Neural progenitor cell (in vitro differentiated cells): ENCODE measurements at regions not wholly inside any gene's neighbourhood (a gene's known extent, or its start where the extent isn't known, plus 50 kb on each side); places are given as distances from the start of the nearest gene placed in this dataset.

Experiments used
- EZH2 ChIP-seq: fragments of 200-600 bp; sonication (generic); IDR thresholded peaks from 2 replicates; pipeline ENCODE4 v1.6.1; 2017; ENCODE audit warnings: antibody characterized with exemption, mild to moderate bottlenecking, moderate library complexity
- TF ChIP-seq, protein P1 (sequence below): fragments of 200-600 bp; sonication (generic); IDR thresholded peaks from 2 replicates; pipeline ENCODE4 v1.5.1; 2017; ENCODE audit warnings: antibody characterized with exemption, mild to moderate bottlenecking

GRCh38 chr3:18012933-18013332 is 270.5 kb upstream of the TBC1D5 start:
- no peak for TF ChIP-seq EZH2
- TF ChIP-seq, protein P1, sequence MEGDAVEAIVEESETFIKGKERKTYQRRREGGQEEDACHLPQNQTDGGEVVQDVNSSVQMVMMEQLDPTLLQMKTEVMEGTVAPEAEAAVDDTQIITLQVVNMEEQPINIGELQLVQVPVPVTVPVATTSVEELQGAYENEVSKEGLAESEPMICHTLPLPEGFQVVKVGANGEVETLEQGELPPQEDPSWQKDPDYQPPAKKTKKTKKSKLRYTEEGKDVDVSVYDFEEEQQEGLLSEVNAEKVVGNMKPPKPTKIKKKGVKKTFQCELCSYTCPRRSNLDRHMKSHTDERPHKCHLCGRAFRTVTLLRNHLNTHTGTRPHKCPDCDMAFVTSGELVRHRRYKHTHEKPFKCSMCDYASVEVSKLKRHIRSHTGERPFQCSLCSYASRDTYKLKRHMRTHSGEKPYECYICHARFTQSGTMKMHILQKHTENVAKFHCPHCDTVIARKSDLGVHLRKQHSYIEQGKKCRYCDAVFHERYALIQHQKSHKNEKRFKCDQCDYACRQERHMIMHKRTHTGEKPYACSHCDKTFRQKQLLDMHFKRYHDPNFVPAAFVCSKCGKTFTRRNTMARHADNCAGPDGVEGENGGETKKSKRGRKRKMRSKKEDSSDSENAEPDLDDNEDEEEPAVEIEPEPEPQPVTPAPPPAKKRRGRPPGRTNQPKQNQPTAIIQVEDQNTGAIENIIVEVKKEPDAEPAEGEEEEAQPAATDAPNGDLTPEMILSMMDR = no peak
